MM.1S (cell line): ENCODE measurements at regions not wholly inside any gene's neighbourhood (a gene's known extent, or its start where the extent isn't known, plus 50 kb on each side); places are given as distances from the start of the nearest gene placed in this dataset.
A peak's percentile ranks its signal among the peaks of the same experiment; 100 is the strongest.

Experiments
- DNase-seq: peaks from one replicate; pipeline ENCODE4 v3.0.0-alpha.2; 2015
- H2AFZ ChIP-seq: fragments of 300-600 bp; sonication (generic); 2 replicates; pipeline ENCODE4 v1.6.0; 2016; ENCODE audit warnings: antibody characterized with exemption, low read length
- H3F3A ChIP-seq: fragments of 300-600 bp; sonication (generic); 2 replicates; pipeline ENCODE4 v1.6.1; 2016; ENCODE audit warnings: mild to moderate bottlenecking, antibody characterized with exemption, low read length, moderate library complexity, mixed read lengths; ENCODE audit not compliant: insufficient read depth
- H3K27ac ChIP-seq: fragments of 300-600 bp; sonication (generic); 2 replicates; pipeline ENCODE4 v1.5.1; 2016; ENCODE audit warnings: mild to moderate bottlenecking, low read length
- H3K27me3 ChIP-seq: fragments of 300-600 bp; sonication (generic); replicated peaks from 2 replicates; pipeline ENCODE4 v1.6.0; 2016; ENCODE audit warnings: low read length; ENCODE audit not compliant: insufficient read depth
- H3K36me3 ChIP-seq: fragments of 300-600 bp; sonication (generic); replicated peaks from 2 replicates; pipeline ENCODE4 v1.6.1; 2016; ENCODE audit warnings: mild to moderate bottlenecking, low read length, mixed read lengths; ENCODE audit not compliant: insufficient read depth
- H3K4me1 ChIP-seq: fragments of 300-600 bp; sonication (generic); 2 replicates; pipeline ENCODE4 v1.6.1; 2016; ENCODE audit warnings: low read length, mixed read lengths
- H3K4me2 ChIP-seq: fragments of 300-600 bp; sonication (generic); 2 replicates; pipeline ENCODE4 v1.6.0; 2016; ENCODE audit warnings: low read depth, low read length
- H3K4me3 ChIP-seq: fragments of 300-600 bp; sonication (generic); 2 replicates; pipeline ENCODE4 v1.5.1; 2016; ENCODE audit warnings: low read length, mixed read lengths
- H3K79me2 ChIP-seq: fragments of 300-600 bp; sonication (generic); 2 replicates; pipeline ENCODE4 v1.6.1; 2016; ENCODE audit warnings: mixed run types, low read length, mixed read lengths
- H3K9ac ChIP-seq: fragments of 300-600 bp; sonication (generic); 2 replicates; pipeline ENCODE4 v1.6.1; 2016; ENCODE audit warnings: low read length, mixed read lengths
- H3K9me2 ChIP-seq: fragments of 300-600 bp; sonication (generic); replicated peaks from 2 replicates; pipeline ENCODE4 v1.6.1; 2016; ENCODE audit warnings: mild to moderate bottlenecking, low read length, mixed read lengths; ENCODE audit not compliant: insufficient read depth
- H3K9me3 ChIP-seq: fragments of 300-600 bp; sonication (generic); replicated peaks from 2 replicates; pipeline ENCODE4 v1.6.1; 2016; ENCODE audit warnings: mild to moderate bottlenecking, low read length, mixed read lengths; ENCODE audit not compliant: insufficient read depth
- H4K20me1 ChIP-seq: fragments of 300-600 bp; sonication (generic); 2 replicates; pipeline ENCODE4 v1.6.1; 2016; ENCODE audit warnings: mild to moderate bottlenecking, low read length, moderate library complexity, mixed read lengths; ENCODE audit not compliant: insufficient read depth
- EZH2 ChIP-seq: fragments of 300-600 bp; sonication (generic); optimal IDR thresholded peaks from 2 replicates; pipeline ENCODE3; 2017; ENCODE audit warnings: low read depth, mild to moderate bottlenecking, antibody characterized with exemption, low read length, mixed read lengths
- EZH2phosphoT487 ChIP-seq: fragments of 300-600 bp; sonication (generic); IDR thresholded peaks from 2 replicates; pipeline ENCODE4 v1.6.1; 2018; ENCODE audit warnings: antibody characterized with exemption, low read length
- TF ChIP-seq, protein P1 (sequence below): fragments of 300-600 bp; sonication (generic); IDR thresholded peaks from 2 replicates; pipeline ENCODE4 v1.5.1; 2016; ENCODE audit warnings: antibody characterized with exemption, low read length, mixed read lengths

- DNase-seq, result no peak
- Histone ChIP-seq H3F3A (peaks cover 19% of the 10 kb centered on the region), H3K27me3 (no peaks in the 10 kb centered on the region), H3K4me3 (no peak overlapping the region), H2AFZ (no peak overlapping the region), H3K9me2 (no peaks in the 10 kb centered on the region), H3K79me2 (peaks cover 31% of the 10 kb centered on the region), H3K27ac (peak overlapping the region; percentile 64; the same call in 1 of the 2 replicates), H3K36me3 (no peaks in the 10 kb centered on the region), H3K9ac (no peak overlapping the region), H4K20me1 (no peaks in the 10 kb centered on the region), H3K9me3 (no peaks in the 10 kb centered on the region), H3K4me2 (peak overlapping the region; percentile 40; the same call in 1 of the 2 replicates), H3K4me1 (peaks cover 55% of the 10 kb centered on the region)
- TF ChIP-seq EZH2phosphoT487 (no peak), EZH2 (no peak)
- TF ChIP-seq, protein P1, sequence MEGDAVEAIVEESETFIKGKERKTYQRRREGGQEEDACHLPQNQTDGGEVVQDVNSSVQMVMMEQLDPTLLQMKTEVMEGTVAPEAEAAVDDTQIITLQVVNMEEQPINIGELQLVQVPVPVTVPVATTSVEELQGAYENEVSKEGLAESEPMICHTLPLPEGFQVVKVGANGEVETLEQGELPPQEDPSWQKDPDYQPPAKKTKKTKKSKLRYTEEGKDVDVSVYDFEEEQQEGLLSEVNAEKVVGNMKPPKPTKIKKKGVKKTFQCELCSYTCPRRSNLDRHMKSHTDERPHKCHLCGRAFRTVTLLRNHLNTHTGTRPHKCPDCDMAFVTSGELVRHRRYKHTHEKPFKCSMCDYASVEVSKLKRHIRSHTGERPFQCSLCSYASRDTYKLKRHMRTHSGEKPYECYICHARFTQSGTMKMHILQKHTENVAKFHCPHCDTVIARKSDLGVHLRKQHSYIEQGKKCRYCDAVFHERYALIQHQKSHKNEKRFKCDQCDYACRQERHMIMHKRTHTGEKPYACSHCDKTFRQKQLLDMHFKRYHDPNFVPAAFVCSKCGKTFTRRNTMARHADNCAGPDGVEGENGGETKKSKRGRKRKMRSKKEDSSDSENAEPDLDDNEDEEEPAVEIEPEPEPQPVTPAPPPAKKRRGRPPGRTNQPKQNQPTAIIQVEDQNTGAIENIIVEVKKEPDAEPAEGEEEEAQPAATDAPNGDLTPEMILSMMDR, result no peak
Observed at GRCh38 chr11:19513253-19513652, 199.4 kb upstream of the NAV2 start.

DNA sequence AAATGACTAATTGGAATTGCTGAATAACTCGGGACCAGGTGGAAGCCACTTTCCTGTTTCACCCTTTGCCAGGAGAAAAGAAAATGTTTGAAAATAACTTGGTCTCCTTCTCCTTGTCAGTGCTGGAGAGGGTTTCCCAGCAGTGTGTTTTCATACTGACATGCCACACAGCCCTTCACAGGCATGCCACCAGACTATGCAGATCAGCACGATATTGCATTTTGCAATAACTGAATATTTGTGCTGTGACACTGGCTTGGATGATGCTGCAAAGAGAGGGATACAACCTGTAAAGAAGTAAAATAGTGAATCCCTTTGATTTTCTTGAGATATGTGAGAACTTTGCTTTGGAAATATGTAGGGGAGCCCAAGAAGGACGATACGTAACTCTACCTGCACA, 200.0 kb upstream of the NAV2 start:
- Histone ChIP-seq H3K9me3 (no peaks in the 10 kb centered on the region), H3K79me2 (peaks cover 31% of the 10 kb centered on the region), H3K9ac (peak overlapping the region; percentile 6; the same call in 1 of the 2 replicates), H3K27ac (peak overlapping the region; percentile 64; the same call in 1 of the 2 replicates), H4K20me1 (no peaks in the 10 kb centered on the region), H2AFZ (no peak overlapping the region), H3K27me3 (no peaks in the 10 kb centered on the region), H3K36me3 (no peaks in the 10 kb centered on the region), H3K4me2 (peak overlapping the region; percentile 40; the same call in 1 of the 2 replicates), H3K4me3 (no peak overlapping the region; the same call in 1 of the 2 replicates), H3K9me2 (no peaks in the 10 kb centered on the region), H3K4me1 (peaks cover 49% of the 10 kb centered on the region), H3F3A (peaks cover 13% of the 10 kb centered on the region)
- no peak for DNase-seq
- TF ChIP-seq EZH2 (no peak), EZH2phosphoT487 (no peak)
- TF ChIP-seq, protein P1, result no peak

- Histone ChIP-seq H3K9me2 (no peaks in the 10 kb centered on the region), H4K20me1 (no peaks in the 10 kb centered on the region), H3K4me3 (no peak overlapping the region), H3K4me2 (peak overlapping the region; percentile 40; the same call in 1 of the 2 replicates), H3K9me3 (no peaks in the 10 kb centered on the region), H3K9ac (no peak overlapping the region; the same call in 1 of the 2 replicates), H2AFZ (no peak overlapping the region), H3K27ac (peak overlapping the region; percentile 64; the same call in 1 of the 2 replicates), H3K79me2 (peaks cover 23% of the 10 kb centered on the region), H3K36me3 (no peaks in the 10 kb centered on the region), H3F3A (peaks cover 11% of the 10 kb centered on the region; the same call in 1 of the 2 replicates), H3K27me3 (no peaks in the 10 kb centered on the region), H3K4me1 (peaks cover 39% of the 10 kb centered on the region)
- TF ChIP-seq, protein P1, result no peak
- no peak for TF ChIP-seq EZH2phosphoT487
- no peak for TF ChIP-seq EZH2
- DNase-seq, result no peak
Observed at GRCh38 chr11:19511413-19512183, 201.0 kb upstream of the NAV2 start.
